Cardiac muscle cell (in vitro differentiated cells and primary cell): ENCODE measurements at regions not wholly inside any gene's neighbourhood (a gene's known extent, or its start where the extent isn't known, plus 50 kb on each side); places are given as distances from the start of the nearest gene placed in this dataset.

Experiments
- DNase-seq, 2 donors: peaks; one replicate each; pipeline versions ENCODE4 v3.0.0 to v3.0.0-alpha.2; 2010 to 2017; ENCODE audit warnings: low read depth in 1 of 2, low spot score in 1 of 2
- H3K27ac ChIP-seq: fragments of 200-600 bp; sonication (generic); 2 replicates; pipeline ENCODE4 v1.5.1; 2016
- H3K27me3 ChIP-seq: fragments of 200-600 bp; sonication (generic); 2 replicates; pipeline ENCODE4 v1.6.0; 2016; ENCODE audit warnings: control low read depth
- H3K36me3 ChIP-seq: fragments of 200-600 bp; sonication (generic); 2 replicates; pipeline ENCODE4 v1.5.1; 2016; ENCODE audit warnings: control low read depth
- H3K4me1 ChIP-seq: fragments of 200-600 bp; sonication (generic); 2 replicates; pipeline ENCODE4 v1.8.1; 2017; ENCODE audit warnings: low read depth, mild to moderate bottlenecking, mixed run types
- H3K4me3 ChIP-seq: fragments of 200-600 bp; sonication (generic); 2 replicates; pipeline ENCODE4 v1.5.1; 2016; ENCODE audit warnings: mild to moderate bottlenecking
- H3K9me3 ChIP-seq: fragments of 200-600 bp; sonication (generic); 2 replicates; pipeline ENCODE4 v1.5.1; 2017; ENCODE audit warnings: low read depth, mild to moderate bottlenecking, control low read depth
- TF ChIP-seq, protein P1 (sequence below): IDR thresholded peaks from 2 replicates; pipeline ENCODE4 v1.5.1; 2012; ENCODE audit warnings: low read depth, mild to moderate bottlenecking, low read length

DNA sequence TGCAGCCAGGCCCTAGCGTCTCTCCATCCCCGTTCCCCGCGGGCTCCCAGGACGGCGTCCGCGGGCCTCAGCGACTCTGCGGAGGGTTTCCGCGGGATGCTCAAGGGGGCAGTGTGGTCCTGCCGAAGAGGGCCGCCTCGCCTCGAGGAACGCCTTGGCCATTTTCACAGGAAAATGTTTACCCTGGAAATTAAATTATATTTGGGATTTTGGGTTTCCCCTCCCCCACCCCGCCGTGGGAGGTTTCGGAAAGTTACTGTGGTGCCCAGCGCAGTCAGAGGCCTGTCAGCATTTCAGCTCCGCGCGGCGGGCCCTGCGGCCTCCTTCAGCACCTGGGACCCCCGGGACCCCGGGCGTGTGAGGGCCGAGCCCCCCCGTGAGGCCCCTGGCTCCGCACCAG, 94.5 kb downstream of the PCTP start:
- Histone ChIP-seq H3K27ac (no peak overlapping the region), H3K4me1 (peaks cover 12% of the 10 kb centered on the region), H3K27me3 (peaks cover 12% of the 10 kb centered on the region), H3K36me3 (no peaks in the 10 kb centered on the region), H3K9me3 (no peaks in the 10 kb centered on the region), H3K4me3 (peak overlapping the region; percentile 3)
- TF ChIP-seq, protein P1, sequence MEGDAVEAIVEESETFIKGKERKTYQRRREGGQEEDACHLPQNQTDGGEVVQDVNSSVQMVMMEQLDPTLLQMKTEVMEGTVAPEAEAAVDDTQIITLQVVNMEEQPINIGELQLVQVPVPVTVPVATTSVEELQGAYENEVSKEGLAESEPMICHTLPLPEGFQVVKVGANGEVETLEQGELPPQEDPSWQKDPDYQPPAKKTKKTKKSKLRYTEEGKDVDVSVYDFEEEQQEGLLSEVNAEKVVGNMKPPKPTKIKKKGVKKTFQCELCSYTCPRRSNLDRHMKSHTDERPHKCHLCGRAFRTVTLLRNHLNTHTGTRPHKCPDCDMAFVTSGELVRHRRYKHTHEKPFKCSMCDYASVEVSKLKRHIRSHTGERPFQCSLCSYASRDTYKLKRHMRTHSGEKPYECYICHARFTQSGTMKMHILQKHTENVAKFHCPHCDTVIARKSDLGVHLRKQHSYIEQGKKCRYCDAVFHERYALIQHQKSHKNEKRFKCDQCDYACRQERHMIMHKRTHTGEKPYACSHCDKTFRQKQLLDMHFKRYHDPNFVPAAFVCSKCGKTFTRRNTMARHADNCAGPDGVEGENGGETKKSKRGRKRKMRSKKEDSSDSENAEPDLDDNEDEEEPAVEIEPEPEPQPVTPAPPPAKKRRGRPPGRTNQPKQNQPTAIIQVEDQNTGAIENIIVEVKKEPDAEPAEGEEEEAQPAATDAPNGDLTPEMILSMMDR, result peak; percentile 62
- peak; percentile 62 to 79 for DNase-seq

DNA sequence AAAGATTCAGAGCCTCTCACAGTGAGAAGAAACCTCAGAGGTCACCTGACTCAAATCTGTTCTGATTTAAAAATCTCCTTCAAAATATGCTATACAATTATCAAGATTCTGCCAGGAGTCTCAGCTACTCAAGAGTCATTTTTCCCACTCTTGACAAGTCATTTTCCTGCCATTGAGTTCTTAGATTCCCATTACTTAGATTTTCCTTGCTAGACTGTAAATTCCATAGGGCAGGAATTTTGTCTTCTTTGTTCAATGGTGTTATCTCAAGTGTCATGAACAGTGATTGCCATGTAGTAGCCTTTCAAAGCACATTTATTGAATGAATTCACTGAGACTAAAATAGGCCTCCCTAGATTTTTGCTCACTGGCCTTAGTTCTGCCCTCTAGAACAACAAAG, 95.9 kb downstream of the PCTP start:
- Histone ChIP-seq H3K4me1 (peaks cover 12% of the 10 kb centered on the region), H3K36me3 (no peaks in the 10 kb centered on the region), H3K27ac (no peak overlapping the region), H3K9me3 (no peaks in the 10 kb centered on the region), H3K4me3 (no peak overlapping the region), H3K27me3 (peaks cover 12% of the 10 kb centered on the region)
- DNase-seq, result no peak
- TF ChIP-seq, protein P1, result no peak

DNA sequence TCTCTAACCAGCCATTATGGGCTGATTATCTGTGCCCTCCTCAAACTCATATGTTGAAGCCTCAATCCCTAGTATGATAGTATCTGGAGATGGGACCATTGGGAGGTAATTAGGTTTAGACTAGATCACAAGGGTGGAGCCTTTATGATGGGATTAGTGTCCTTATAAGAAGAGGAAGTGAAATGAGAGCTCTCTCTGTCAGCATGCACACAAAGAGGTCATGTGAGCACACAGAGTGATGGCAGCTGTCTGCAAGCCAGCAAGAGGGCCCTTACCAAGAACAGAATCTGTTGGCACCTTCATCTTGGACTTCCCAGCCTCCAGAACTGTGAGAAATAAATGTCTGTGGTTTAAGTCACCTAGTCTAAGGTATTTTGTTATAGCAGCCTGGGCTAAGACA, 101.9 kb downstream of the PCTP start:
- no peak for DNase-seq
- H3K27ac ChIP-seq, result no peak overlapping the region
- no peak overlapping the region for H3K4me3 ChIP-seq
- H3K36me3 ChIP-seq, result no peaks in the 10 kb centered on the region
- no peaks in the 10 kb centered on the region for H3K27me3 ChIP-seq
- H3K9me3 ChIP-seq, result no peaks in the 10 kb centered on the region
- no peaks in the 10 kb centered on the region for H3K4me1 ChIP-seq
- TF ChIP-seq, protein P1, result no peak

DNA sequence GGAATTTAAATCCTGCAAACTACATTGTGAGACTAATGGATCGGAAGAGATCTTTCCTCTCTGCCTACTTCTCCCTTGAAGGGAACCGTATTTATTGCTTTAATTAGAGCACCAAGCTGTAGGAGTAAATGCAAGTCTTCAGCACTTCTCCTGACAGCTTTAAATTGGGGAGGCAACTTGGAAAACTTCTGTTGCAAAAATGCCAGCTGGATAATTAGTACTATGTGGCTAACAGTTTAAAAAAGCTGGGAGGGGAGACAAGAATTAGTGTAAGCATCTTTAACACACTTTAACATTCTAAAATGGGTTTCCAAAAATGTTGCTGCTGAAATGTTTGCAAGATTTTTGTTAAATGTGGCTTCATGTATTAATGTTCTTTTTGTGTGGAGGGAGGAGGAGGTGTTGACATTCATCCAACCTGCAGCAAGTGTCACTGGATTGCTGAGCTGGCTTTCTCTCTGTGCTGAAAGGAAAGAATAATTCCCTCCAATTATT, 108.5 kb downstream of the PCTP start:
- H3K27me3 ChIP-seq, result no peaks in the 10 kb centered on the region
- peaks cover 9% of the 10 kb centered on the region for H3K4me1 ChIP-seq
- no peaks in the 10 kb centered on the region for H3K9me3 ChIP-seq
- H3K4me3 ChIP-seq, result no peak overlapping the region
- DNase-seq, result peak in 1 of 2 donors; percentile 13
- H3K36me3 ChIP-seq, result no peaks in the 10 kb centered on the region
- no peak overlapping the region for H3K27ac ChIP-seq
- TF ChIP-seq, protein P1, result no peak

DNA sequence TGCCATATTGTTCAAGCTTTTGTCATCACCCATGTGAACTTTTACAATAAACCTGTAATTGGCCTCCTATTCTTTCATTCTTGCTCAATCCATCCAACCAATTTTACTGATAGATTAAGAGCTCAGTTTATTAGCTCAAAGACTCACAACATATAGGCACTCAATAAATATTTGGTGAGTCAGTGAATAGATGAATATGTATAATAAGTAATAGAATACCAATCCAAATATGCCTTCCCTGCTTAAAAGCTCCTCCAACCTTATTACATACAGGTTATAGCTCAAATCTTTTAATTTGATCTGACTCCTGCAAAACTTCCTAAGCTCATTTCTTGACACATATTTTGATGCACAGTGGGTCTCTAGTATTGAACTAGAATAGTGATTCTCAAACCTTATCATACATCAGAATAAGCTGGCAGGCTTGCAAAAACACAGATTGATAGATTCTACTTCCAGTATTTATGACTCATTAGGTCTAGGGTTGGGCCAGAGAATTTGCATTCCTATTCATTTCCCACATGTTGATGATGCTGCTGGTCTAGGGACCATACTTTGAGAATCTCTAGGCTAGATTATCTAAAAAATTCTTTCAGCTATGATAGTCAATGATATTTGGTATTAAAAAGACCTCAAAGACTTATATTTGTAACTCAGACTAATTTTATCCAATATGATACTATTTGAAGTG, 114.4 kb downstream of the PCTP start:
- Histone ChIP-seq H3K27ac (no peak overlapping the region), H3K4me1 (no peaks in the 10 kb centered on the region), H3K36me3 (no peaks in the 10 kb centered on the region), H3K9me3 (peaks cover 2% of the 10 kb centered on the region), H3K4me3 (no peak overlapping the region), H3K27me3 (no peaks in the 10 kb centered on the region)
- no peak for DNase-seq
- TF ChIP-seq, protein P1, result no peak
